HG02763 (cell line): ENCODE measurements at regions not wholly inside any gene's neighbourhood (a gene's known extent, or its start where the extent isn't known, plus 50 kb on each side); places are given as distances from the start of the nearest gene placed in this dataset.
"Not testable (repeated sequence)": the region's sequence is repeated elsewhere in the genome, so short reads cannot be mapped to it uniquely, and the experiment has no call there.

ENCODE experiments used
- ATAC-seq: cut with Tn5 transposase; IDR thresholded peaks from one replicate; pipeline ENCODE4 v1.9.1; 2021; ENCODE audit warnings: mild to moderate bottlenecking, moderate library complexity; ENCODE audit not compliant: unreplicated experiment

DNA sequence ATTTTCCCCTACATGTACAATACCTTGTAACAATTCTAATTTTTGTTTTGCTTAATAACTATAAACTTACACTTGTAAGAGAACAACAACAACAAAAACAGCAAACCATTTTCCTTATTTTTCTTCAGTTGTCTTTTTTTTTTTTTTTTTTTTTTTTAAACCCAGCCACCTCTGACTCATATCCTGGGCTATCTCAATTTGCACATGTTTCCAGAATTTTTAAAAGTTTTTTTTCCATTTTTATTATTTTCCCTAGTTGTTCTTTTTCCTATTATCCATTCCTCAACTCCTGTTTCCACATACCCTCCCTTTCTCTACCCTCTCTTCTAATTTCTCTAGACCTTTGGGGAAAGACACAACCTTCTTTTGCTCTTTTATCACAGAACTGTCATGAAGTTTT lies 112.5 kb downstream of the EFEMP1 start:
- ATAC-seq = no peak

DNA sequence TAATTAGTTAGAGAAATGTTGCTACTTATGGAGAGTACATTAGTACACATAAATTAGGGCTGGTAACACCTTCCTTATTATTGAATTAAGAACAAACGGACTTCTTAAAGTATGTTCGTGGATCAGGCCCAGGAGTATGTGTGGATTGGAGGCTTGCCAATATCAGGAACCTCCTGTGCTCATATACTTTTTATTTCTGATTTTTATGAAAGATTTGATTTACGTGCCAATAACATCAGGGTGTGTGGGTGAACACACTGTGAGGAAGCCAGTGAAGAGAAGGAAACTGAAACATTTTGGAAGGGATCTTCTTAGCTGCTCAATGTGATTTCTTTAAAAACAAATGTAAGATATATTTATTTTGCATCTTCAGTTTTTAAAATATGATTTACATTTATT lies 113.0 kb downstream of the EFEMP1 start:
- no peak for ATAC-seq

DNA sequence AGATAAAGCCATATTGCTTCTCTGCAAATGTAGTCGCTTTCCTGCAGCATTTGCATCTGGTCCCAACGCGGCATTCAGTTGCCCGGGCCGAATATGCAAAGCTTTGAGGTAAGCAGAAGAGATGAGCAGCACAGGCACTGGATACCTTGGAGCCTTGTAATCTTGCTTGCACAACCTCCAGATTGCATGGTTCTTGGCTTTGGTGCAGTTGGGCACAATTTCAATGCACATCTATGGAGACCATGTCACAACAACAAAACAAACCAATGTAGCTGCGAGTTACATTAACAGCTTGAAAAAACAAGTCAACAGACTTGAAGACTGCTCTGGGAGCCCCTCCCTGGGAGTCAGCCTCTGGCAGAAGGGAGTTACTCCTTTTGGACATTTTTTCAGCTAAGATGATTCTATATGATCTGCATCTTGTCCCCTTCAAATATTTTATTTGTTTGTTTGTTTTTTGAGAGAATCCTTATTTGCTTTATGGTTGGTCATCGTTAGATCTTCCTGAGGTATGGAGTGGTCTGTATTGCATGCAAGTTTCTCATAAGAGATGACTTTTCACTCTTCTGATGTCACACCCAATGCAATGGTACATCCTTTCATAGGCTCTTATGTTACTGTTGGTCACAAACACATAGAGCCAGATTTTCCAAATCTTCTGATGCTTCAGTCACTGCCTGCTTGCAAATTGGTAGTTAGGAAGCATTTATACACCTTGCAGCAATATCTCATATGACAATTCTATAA lies 113.5 kb downstream of the EFEMP1 start:
- ATAC-seq = no peak

DNA sequence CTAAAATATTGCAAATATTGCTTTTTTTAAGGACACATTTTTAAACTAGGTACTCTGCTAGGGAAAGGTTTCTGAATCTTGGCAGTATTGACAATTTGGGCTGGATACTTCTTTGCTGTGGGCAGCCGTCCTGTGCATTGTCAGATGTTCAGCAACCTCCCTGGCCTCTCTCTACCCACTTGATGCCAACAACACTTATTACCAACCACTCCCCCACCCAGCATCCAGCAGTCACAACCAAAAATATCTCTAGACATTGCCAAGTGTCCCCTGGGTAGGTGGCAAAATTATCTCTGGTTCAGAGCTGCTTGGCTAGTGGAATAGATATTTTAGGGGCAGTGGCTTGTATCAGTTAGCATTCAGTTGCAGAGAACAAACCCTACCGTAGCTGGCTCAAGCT lies 114.3 kb upstream of the PNPT1 start:
- no peak for ATAC-seq

DNA sequence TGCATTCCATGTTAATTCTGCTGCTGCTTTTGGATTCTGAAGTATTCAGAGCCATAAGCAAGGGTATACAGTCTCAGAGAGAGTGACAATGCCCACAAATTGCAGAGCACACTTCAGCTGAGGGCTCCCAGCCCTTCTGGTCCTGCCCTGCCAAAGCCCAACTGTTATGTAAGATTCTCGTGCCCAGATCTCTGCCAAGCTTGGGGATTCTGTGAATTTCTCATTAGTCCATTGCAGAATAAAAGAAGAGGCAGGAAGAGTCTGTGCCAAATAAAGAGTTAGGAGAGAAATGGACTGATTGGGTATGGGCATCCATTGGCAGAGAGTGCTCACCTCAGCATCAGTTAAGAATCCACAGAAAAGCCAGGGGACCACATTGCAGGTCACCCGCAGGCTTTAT lies 112.0 kb upstream of the PNPT1 start:
- ATAC-seq = no peak

DNA sequence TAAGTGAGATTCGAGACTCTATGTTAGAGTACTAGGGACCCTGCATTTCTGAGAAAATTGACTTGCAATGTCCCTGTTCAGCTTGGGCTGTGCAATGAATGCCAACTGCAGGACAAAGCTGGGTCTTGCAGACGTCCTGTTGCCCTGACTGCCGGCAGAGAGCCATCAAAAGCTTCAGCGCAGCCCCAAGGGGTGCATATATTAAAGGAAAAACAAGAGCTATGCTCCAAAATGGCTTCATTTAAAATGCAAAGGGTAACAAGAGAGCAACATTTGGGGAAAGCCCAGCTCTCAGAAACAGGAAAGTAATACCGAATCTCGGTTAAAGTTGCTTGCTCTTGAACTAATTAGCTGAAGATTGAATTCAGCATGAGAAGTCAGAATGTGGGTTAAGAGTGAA lies 110.9 kb upstream of the PNPT1 start:
- ATAC-seq = no peak

DNA sequence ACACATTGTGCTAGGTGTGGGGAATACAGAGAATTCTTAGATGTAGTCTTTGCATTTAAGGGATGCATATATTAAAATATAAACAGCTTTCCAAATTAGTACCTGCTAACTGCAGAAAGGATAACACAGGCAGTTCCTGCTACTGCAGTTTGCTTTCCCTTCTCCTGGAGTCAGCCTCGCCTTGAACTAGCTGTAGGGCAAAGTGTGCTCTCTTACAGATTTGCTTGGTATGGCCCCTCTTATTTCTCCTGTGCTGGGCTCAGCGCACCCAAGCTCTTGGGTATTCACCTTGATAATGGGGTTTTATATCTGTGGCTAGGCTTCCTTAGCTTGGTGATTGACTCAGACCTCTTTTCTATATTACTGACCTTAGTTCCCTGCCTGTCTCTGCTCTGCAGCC lies 108.4 kb upstream of the PNPT1 start:
- no peak for ATAC-seq

DNA sequence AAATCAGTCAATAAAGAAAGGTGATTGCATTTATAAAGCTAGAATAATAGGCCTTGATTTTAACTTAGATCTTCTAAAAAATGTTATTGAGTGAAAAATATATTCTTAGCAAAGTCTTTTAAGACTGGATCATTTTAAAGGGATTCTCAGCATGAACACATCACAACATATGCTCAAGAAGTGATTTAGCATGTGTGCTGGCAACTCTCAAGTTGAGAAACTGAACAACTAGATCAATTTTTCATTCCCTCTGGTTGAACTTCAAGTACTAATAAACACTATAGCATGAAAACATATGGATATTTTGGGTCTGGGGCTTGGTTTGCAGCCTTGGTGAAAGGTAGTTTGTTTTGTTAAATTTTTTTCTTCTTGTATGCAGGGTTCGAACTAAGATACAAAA lies 107.8 kb upstream of the PNPT1 start:
- no peak for ATAC-seq

DNA sequence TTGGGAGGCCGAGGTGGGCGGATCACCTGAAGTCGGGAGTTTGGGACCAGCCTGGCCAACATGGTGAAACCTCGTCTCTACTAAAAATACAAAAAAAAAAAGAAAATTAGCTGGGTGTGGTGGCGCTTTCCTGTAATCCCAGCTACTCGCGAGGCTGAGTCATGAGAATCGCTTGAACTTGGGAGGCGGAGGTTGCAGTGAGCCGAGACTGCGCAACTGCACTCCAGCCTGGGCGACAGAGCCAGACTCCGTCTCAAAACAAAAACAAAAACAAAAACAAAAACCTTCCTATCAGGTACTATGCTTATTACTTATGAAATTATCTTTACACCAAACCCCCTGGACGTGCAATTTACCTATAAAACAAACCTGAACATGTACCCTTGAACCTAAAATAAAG lies 106.0 kb upstream of the PNPT1 start:
- not testable (repeated sequence) for ATAC-seq

DNA sequence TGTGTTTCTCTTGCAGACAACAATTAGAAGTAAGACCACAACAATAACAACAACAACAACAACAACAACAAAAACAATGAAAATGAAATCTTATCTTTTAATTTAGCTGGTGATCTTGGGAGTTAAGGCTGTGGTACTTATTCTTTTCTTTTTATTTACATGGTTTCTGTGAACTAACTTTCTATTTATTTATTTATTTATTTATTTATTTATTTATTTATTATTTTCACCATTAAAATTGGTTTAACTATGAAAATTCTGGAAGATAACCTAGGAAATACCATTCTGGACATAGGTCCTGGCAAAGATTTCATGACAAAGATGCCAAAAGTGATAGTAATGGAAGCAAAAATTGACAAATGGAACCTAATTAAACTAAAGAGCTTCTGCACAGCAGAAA lies 102.5 kb upstream of the PNPT1 start:
- no peak for ATAC-seq

DNA sequence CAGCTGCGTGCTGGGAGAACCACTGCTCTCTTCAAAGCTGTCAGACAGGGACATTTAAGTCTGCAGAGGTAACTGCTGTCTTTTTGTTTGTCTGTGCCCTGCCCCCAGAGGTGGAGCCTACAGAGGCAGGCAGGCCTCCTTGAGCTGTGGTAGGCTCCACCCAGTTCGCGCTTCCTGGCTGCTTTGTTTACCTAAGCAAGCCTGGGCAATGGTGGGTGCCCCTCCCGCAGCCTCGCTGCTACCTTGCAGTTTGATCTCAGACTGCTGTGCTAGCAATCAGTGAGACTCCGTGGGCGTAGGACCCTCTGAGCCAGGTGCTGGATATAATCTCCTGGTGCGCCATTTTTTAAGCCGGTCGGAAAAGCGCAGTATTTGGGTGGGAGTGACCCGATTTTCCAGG lies 100.0 kb upstream of the PNPT1 start:
- not testable (repeated sequence) for ATAC-seq

DNA sequence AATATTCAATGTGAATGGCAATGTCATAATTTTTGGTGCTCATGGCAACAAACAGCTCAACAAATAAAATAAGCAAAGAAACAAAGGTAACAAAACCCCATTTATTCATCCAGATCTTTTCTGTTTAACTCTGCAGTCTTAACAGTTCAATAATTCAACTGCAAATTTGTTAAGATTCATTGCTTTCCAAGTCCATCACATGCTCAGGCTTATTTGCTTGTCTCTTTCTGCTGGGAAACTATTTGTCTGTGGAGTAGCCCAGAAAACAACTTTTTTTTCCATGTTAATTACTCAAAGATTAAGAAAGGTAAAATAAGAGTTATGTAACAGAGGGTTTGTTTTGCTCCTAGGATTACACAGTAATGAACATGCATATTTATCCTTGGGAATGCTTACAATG lies 92.6 kb upstream of the PNPT1 start:
- no peak for ATAC-seq

DNA sequence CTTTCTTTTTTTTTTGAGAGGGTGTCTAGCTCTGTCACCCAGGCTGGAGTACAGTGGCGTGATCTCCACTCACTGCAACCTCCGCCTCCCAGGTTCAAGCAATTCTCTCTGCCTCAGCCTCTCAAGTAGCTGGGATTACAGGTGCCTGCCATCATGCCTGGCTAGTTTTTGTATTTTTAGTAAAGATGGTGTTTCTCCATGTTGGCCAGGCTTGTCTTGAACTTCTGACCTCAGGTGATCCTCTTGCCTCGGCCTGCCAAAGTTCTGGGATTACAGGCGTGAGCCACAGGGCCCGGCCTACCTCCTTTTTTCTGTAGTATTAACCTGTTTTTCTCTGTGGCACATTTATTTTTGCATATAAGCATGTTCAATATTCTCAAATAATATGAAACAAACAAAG lies 90.1 kb upstream of the PNPT1 start:
- not testable (repeated sequence) for ATAC-seq

DNA sequence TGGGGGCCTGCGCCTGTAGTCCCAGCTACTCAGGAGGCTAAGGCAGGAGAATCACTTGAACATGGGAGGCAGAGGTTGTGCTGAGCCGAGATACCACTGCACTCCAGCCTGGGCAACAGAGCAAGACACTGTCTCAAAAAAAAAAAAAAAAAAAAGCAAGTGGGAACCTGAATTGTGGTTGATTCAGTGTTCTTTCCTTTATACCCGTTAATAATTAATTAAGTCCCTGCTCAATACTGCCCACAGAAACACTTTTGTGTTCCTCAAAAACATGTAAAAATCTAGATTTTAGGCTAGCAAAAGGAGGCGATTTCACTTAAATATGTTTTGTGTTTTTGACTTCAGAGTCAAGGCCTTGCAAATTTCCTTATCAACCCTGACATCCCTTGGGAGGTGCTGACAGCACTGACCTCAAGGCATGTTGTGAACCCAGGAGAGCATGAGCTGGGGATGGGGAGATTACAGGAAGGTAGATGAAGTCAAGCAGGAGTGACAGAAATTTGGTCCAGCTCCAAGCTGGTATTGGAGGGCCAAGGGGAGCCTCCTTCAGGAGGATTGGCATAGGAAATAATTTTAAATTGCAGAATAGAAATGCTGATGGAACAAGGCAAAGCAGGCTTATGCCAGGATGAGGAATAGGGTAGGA lies 89.0 kb upstream of the PNPT1 start:
- no peak for ATAC-seq

DNA sequence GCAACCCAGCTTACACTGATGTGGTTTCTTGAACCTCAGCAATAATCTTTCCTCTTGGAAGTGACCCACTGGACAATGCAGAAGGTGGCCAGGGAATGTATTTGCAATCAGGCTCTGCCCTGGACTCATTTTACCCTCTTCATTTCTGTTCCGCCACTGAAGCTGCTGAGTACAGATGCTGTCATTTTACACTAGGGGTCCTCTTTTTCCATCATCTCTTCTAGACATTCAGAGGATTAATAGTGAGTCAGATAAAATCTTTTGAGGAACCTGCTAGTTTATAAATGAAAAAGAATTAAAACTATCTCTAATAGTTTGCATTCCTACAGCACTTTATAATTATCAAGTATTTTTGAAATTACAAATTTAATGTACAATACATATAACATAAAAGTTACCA lies 87.9 kb upstream of the PNPT1 start:
- ATAC-seq = no peak

DNA sequence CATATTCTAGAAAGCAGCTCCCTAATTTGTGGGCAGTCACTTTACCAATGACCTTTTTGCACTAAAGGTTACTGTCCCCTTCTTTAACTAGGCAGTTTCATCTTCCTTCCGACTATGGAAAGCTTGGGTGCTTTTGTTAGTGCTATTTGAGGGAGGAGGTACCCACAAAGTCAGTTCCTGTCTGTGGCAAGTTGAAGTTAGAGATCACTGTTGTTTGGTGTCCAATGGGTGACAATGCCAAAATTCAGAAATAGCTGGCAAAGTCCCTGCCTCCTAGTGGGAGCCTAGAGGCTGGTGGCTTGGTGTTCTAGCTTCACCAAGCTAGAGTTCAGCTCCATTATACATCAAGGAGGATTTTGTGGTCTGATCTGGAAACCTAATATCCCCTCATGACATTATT lies 87.1 kb upstream of the PNPT1 start:
- no peak for ATAC-seq

DNA sequence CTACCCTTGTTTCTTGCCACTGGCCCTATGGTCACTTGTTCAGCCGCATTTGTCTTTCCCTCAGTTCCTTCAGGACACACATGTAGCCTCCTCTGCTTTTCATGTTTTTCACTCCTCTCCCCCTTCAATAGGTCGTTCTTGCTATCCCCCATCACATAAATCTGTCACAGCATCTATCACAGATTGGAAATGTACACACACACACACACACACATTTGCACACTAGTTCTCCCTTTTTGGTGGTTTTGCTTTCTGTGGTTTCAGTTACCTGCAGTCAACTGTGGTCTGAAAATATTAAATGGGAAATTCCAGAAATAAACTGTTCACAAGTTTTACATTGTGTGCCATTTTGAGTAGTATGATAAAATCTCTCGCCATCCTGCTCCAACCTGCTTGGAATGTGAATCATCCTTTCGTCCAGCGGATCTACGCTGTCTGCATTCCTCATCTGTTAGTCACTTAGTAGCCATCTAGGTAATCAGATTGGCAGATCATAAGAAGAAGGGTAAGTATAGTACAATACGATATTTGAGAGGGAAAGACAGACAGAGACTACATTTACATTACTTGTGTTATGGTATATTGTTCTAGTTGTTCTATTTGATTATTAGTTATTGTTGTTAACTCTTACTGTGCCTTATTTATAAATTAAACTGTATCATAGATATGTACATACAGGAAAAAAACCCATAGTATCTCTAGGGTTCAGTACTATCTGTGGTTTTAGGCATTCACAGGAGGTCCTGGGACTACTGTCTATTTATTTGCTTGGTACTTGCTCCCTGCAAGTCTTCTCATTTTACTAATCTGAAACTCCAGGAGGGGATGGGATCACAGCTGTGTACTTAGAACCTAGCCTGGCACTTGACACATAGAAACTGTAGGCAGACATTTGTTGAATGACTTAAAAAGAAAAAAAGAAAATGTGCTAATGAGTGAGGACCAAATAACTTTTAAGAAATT lies 86.1 kb upstream of the PNPT1 start:
- no peak for ATAC-seq

DNA sequence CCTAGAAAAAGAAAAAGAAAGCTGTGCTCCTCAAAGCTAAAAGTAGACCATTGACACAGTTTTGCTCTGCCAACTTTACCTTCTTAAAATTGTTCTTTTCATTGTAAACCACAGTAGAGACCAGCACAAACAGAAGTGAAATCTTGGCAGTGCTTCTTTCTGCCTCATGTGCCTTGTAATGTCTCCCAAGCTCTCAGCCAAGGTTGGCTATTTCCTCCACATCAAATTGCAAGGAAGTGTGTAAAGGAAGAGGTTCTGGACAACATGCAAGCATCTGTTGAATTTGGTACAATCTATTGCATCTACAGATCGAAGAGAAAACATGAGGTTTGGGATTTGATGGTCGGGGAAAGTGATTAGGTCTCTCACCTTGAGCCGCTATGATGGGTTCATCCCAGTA lies 83.3 kb upstream of the PNPT1 start:
- no peak for ATAC-seq

DNA sequence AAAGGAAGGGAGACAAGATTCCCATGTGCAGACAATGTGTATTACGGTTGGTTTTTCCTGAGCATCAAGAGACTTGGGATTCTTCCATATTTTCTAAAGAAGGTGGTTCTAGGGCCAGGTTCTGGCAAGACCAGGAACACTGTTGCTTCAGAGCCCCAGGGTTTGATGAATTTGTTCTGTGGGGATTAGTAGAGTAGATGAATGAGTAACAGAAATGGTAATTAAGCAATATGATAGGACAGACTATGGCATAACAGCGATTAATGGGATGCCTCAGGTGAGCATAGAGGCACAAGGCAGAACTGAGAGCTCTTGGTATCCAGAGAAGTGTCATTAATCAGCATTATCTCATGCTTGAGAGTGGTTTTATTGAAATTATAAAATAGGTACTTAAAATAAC lies 82.8 kb upstream of the PNPT1 start:
- ATAC-seq = no peak

DNA sequence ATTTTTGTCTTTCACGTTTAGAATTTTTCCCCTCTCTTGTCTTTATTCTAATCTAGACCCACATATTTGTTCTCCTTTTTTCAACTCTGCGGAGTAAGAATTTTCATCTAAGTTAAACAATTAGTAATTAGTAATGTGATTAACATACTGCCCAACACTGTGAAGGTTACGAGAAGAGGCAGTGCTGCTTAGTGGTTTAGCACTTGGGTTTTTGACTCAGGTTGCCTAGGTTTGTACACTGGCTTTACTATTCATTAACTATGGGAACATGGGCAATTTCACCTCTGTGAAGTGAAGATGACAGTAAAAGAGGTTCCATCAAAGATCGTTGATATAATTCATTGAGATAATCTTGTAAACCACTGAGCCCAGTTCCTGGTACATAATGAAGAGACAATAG lies 82.2 kb upstream of the PNPT1 start:
- ATAC-seq = peak; percentile 38

DNA sequence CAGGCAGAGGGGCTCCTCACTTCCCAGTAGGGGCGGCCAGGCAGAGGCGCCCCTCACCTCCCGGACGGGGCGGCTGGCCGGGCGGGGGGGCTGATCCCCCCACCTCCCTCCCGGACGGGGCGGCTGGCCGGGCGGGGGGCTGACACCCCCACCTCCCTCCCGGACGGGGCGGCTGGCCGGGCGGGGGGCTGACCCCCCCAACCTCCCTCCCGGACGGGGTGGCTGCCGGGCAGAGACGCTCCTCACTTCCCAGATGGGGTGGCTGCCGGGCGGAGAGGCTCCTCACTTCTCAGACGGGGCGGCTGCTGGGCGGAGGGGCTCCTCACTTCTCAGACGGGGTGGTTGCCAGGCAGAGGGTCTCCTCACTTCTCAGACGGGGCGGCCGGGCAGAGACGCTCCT lies 80.0 kb upstream of the PNPT1 start:
- ATAC-seq = not testable (repeated sequence)
